HFFc6 (cell line): ENCODE measurements at regions not wholly inside any gene's neighbourhood (a gene's known extent, or its start where the extent isn't known, plus 50 kb on each side); places are given as distances from the start of the nearest gene placed in this dataset.
A peak's percentile ranks its signal among the peaks of the same experiment; 100 is the strongest.

Experiments used
- DNase-seq: peaks from one replicate; pipeline ENCODE4 v3.0.0-alpha.2; 2018
- H3K27ac Mint-ChIP-seq: 2 replicates; pipeline ENCODE4 v1.8.0; 2020; ENCODE audit warnings: mild to moderate bottlenecking, mixed read lengths
- H3K27me3 Mint-ChIP-seq: 2 replicates; pipeline ENCODE4 v1.8.0; 2021; ENCODE audit warnings: mild to moderate bottlenecking, moderate library complexity, mixed read lengths; ENCODE audit not compliant: insufficient read depth
- H3K36me3 Mint-ChIP-seq: 2 replicates; pipeline ENCODE4 v1.8.0; 2021; ENCODE audit warnings: low read depth, mixed read lengths
- H3K4me1 Mint-ChIP-seq: 2 replicates; pipeline ENCODE4 v1.8.0; 2020; ENCODE audit warnings: low read depth, mixed read lengths
- H3K4me3 Mint-ChIP-seq: 2 replicates; pipeline ENCODE4 v1.8.0; 2020; ENCODE audit warnings: mild to moderate bottlenecking, moderate library complexity, mixed read lengths
- H3K9me3 Mint-ChIP-seq: 2 replicates; pipeline ENCODE4 v1.8.0; 2020; ENCODE audit warnings: mild to moderate bottlenecking, mixed read lengths
- CTCF ChIP-seq: fragments of 200-600 bp; sonication (generic); IDR thresholded peaks from 2 replicates; pipeline ENCODE4 v1.5.0; 2021; ENCODE audit warnings: antibody characterized with exemption, mild to moderate bottlenecking

GRCh38 chr9:129276486-129277230, 98.6 kb upstream of the IER5L start:
- Mint-ChIP-seq H3K4me3 (no peak overlapping the region), H3K9me3 (no peaks in the 10 kb centered on the region), H3K27ac (no peak overlapping the region)

GRCh38 chr9:129275626-129276247, 97.7 kb upstream of the IER5L start:
- peaks cover 32% of the 10 kb centered on the region for H3K4me1 Mint-ChIP-seq
- peak; percentile 31 for DNase-seq
- H3K36me3 Mint-ChIP-seq, result no peaks in the 10 kb centered on the region
- no peaks in the 10 kb centered on the region for H3K9me3 Mint-ChIP-seq
- peaks cover 17% of the 10 kb centered on the region for H3K27me3 Mint-ChIP-seq
- no peak overlapping the region for H3K4me3 Mint-ChIP-seq
- TF ChIP-seq CTCF, result no peak
- no peak overlapping the region for H3K27ac Mint-ChIP-seq

More at GRCh38 chr9:129276486-129277230, 98.6 kb upstream of the IER5L start:
- no peak for TF ChIP-seq CTCF
- H3K36me3 Mint-ChIP-seq, result no peaks in the 10 kb centered on the region
- H3K27me3 Mint-ChIP-seq, result peaks cover 14% of the 10 kb centered on the region
- H3K4me1 Mint-ChIP-seq, result peaks cover 23% of the 10 kb centered on the region
- no peak for DNase-seq

GRCh38 chr9:129273941-129274684, 96.1 kb upstream of the IER5L start:
- DNase-seq, result no peak
- no peak for TF ChIP-seq CTCF
- no peaks in the 10 kb centered on the region for H3K36me3 Mint-ChIP-seq
- H3K4me1 Mint-ChIP-seq, result peaks cover 35% of the 10 kb centered on the region
- no peaks in the 10 kb centered on the region for H3K9me3 Mint-ChIP-seq
- no peak overlapping the region for H3K27ac Mint-ChIP-seq
- H3K27me3 Mint-ChIP-seq, result peaks cover 17% of the 10 kb centered on the region
- H3K4me3 Mint-ChIP-seq, result no peak overlapping the region

- Mint-ChIP-seq H3K36me3 (no peaks in the 10 kb centered on the region), H3K27ac (no peak overlapping the region), H3K27me3 (peaks cover 17% of the 10 kb centered on the region), H3K4me1 (peaks cover 36% of the 10 kb centered on the region), H3K4me3 (no peak overlapping the region), H3K9me3 (no peaks in the 10 kb centered on the region)
- TF ChIP-seq CTCF, result no peak
- no peak for DNase-seq
Observed at GRCh38 chr9:129273136-129273895, 95.3 kb upstream of the IER5L start.

GRCh38 chr9:129272348-129273025, 94.4 kb upstream of the IER5L start:
- Mint-ChIP-seq H3K36me3 (no peaks in the 10 kb centered on the region), H3K27ac (no peak overlapping the region), H3K9me3 (no peaks in the 10 kb centered on the region), H3K4me1 (peaks cover 32% of the 10 kb centered on the region), H3K4me3 (no peak overlapping the region), H3K27me3 (peaks cover 17% of the 10 kb centered on the region)
- no peak for TF ChIP-seq CTCF
- no peak for DNase-seq
